ENCODE measurements at regions not wholly inside any gene's neighbourhood (a gene's known extent, or its start where the extent isn't known, plus 50 kb on each side); places are given as distances from the start of the nearest gene placed in this dataset.

DNA sequence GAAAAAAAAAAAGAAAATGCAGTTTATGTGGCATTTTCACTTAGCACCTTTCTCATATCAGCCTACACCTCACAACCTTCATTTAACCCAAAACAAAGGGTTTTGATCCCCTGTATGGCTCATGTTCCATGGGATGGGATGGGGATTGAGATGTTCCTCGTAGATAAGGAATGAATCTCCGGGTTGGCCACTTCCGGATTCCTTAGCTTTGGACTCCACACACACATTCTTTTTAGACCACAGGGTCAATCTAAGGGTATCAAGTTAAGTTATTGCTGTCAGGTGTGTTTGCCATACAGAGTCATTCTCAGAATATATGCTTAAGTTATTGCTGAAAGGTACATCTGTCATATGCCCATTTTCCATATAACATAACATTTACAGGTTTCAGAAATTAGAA is 301.4 kb upstream of the TGFBR2 start:
- TF ChIP-seq, protein P1, sequence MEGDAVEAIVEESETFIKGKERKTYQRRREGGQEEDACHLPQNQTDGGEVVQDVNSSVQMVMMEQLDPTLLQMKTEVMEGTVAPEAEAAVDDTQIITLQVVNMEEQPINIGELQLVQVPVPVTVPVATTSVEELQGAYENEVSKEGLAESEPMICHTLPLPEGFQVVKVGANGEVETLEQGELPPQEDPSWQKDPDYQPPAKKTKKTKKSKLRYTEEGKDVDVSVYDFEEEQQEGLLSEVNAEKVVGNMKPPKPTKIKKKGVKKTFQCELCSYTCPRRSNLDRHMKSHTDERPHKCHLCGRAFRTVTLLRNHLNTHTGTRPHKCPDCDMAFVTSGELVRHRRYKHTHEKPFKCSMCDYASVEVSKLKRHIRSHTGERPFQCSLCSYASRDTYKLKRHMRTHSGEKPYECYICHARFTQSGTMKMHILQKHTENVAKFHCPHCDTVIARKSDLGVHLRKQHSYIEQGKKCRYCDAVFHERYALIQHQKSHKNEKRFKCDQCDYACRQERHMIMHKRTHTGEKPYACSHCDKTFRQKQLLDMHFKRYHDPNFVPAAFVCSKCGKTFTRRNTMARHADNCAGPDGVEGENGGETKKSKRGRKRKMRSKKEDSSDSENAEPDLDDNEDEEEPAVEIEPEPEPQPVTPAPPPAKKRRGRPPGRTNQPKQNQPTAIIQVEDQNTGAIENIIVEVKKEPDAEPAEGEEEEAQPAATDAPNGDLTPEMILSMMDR (conservative IDR thresholded peaks at IDR 0.05; ENCODE audit: low read depth in 2 of 2), result no peak
- TF ChIP-seq CREB1 (CRISPR knock-in tag; IDR thresholded peaks at IDR 0.05; ENCODE audit: low read depth), result no peak

Measured in GM23338 (cell line).